ENCODE measurements at regions not wholly inside any gene's neighbourhood (a gene's known extent, or its start where the extent isn't known, plus 50 kb on each side); places are given as distances from the start of the nearest gene placed in this dataset.
"Not testable (repeated sequence)": the region's sequence is repeated elsewhere in the genome, so short reads cannot be mapped to it uniquely, and the experiment has no call there.

DNA sequence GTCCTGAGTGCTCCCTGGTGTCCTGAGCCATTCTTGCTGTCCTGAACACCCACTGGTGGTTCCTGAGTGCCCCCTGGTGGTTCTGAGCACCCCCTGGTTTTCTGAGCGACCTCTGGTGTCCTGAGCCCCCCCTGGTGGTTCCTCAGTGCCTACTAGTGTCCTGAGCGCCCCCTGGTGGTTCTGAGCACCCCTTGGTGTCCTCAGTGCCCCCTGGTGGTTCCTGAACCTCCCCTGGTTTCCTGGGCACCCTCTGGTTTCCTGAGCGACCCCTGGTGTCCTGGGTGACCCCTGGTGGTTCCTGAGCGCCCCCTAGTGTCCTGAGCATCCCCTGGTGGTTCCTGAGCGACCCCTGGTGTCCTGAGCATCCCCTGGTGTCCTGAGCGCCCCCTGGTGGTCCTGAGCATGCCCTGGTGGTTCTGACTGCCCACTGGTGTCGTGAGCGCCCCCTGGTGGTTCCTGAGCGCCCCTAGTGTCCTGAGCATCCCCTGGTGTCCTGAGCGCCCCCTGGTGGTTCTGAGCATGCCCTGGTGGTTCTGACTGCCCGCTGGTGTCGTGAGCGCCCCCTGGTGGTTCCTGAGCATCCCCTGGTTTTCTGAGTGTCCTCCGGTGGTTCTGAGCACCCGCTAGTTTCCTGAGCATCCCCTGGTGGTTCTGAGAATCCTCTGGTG lies 473.1 kb downstream of the TMEM121 start:
- peak in 1 of 2 donors; percentile 36 for DNase-seq (ENCODE audit: low read depth in 2 of 2)

- not testable (repeated sequence) for DNase-seq (ENCODE audit: low read depth in 2 of 2)
Observed at GRCh38 chr14:106000029-106000511, 473.7 kb downstream of the TMEM121 start.

- not testable (repeated sequence) for DNase-seq (ENCODE audit: low read depth in 2 of 2)
Observed at GRCh38 chr14:106001277-106001676, 474.9 kb downstream of the TMEM121 start.

GRCh38 chr14:106003351-106003750 lies 477.0 kb downstream of the TMEM121 start:
- DNase-seq (ENCODE audit: low read depth in 2 of 2): no peak

DNA sequence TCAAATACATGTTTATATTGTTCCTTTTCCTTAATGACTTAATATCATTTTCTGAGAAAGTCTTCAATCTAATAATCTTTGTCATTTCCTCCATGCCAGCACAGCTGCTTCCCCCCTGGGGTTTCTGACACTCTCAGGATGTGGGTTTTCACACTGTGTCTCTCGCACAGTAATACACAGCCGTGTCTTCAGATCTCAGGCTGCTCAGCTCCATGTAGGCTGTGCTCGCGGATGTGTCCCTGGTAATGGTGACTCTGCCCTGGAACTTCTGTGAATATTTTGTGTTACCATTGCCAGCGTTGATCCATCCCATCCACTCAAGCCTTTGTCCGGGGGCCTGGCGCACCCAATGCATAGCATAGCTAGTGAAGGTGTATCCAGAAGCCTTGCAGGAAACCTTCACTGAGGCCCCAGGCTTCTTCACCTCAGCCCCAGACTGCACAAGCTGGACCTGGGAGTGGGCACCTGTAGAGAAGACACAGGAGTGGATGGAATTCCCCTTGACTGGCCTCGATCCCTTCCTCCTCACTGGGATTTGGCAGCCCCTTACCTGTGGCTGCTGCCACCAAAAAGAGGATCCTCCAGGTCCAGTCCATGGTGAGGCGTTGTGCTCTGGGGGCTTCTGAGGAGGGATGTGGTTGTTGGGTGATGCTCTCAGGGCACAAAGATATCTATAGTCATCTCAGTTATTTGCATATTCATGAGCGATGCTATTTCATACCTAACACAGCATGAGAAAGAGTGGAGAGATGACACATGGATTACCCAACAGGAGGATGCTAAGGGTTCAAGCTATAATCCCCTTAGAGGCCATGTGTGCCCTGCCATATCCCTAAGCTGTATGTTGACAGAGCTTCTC lies 478.8 kb downstream of the TMEM121 start:
- peak; percentile 45 to 50 for DNase-seq (ENCODE audit: low read depth in 2 of 2)

- DNase-seq (ENCODE audit: low read depth in 2 of 2): peak in 1 of 2 donors; percentile 30
Observed at GRCh38 chr14:106006043-106006442, 479.7 kb downstream of the TMEM121 start.

DNA sequence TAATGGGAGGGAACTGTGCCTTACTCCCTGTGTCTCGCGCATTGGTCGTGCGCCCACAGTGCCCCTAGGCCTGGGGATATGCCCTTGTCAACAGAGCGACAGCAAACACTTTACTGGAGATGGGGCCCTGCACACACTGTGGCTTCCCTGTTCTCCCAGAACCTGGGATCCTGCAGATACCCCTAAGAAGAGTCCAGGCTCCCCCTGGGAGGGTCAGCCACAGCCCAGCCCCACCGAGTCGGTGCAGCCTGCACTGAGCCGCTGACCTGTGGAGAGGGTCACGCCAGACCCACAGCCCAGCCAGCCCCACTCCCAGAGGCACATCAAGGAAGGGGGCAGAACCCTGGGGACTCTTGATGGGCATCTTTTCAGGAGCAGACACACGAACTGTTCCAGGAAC lies 480.3 kb downstream of the TMEM121 start:
- DNase-seq (ENCODE audit: low read depth in 2 of 2): not testable (repeated sequence)

DNA sequence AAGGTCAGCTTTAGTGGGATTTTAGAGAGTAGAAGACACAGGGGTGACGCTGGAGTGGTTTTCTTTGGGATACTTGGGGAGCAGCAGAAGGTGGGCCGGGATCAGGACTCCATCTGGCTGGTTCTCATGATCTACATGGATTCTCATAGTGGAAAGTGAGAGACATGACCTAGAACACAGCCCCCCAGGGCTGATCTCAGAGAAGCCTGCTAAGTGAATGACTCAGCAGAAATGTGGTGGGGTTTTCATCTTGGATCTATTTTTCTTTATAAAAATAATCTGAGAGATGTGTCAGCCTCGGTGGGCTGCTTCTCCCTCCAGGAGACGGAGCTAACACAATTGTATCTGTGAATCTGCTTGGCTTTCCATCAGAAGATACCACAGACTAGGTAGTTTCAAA lies 484.4 kb downstream of the TMEM121 start:
- no peak for DNase-seq (ENCODE audit: low read depth in 2 of 2)

GRCh38 chr14:106011631-106012360 lies 485.4 kb downstream of the TMEM121 start:
- peak; percentile 45 to 70 for DNase-seq (ENCODE audit: low read depth in 2 of 2)

DNA sequence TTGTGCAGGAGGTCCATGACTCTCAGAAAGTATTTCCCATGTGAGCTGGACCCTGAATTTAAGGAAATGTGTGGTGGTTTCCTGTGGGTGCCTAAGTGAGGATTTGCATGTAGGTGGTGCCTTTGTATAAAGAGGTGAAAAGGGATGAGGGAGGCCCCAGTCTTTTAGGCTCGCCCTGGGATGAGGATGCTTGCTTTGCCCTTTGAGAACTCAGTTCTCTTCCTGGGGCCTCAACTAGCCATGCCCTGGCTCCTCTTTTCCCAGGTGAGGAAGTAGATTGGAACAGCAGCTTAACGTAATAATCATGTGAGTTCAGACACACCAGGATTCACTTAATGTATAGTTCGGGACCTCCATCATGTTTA lies 486.0 kb downstream of the TMEM121 start:
- DNase-seq (ENCODE audit: low read depth in 2 of 2): not testable (repeated sequence)

- no peak for DNase-seq (ENCODE audit: low read depth in 2 of 2)
Observed at GRCh38 chr14:106013879-106014376, 487.5 kb downstream of the TMEM121 start.

DNA sequence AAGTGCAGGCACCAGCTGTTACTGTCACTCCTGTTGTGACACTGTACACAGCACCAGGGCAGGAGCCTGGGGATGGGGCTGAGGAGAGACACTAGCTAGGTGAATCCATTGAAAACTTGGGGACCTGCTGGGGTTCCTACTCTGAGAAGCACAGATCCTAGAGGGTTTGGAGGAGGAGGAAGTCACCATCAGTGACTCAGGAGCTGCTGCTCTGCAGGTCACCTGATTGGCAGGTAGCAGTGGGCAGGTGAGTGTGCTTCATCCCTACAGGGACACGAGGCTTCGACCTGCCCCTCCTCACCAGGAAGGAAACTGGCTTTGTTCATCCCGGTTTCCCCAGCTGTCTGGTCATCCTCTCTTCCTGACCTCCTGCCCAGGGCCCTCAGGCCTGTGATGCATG lies 491.6 kb downstream of the TMEM121 start:
- not testable (repeated sequence) for DNase-seq (ENCODE audit: low read depth in 2 of 2)

DNA sequence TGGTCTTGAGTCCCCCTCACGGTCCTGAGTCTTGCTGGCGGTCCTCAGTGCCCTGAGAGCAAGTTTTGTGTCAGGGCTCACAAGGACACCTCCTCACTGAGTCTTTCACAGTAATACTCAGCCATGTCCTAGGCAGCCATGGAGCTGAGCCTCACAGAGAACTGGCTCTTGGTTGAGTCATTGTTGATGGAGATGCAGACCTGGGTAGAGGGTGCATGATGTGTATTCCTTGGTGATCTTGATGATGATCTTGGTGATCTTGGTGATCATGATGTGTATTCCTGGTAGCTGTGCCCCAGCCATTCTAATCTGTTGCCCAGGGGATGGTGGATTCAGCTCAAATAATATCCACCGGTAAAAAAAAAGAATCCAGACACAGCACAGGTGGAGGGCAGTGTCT lies 495.4 kb downstream of the TMEM121 start:
- DNase-seq (ENCODE audit: low read depth in 2 of 2): no peak

GRCh38 chr14:106022648-106023047 lies 496.3 kb downstream of the TMEM121 start:
- DNase-seq (ENCODE audit: low read depth in 2 of 2): not testable (repeated sequence)

DNA sequence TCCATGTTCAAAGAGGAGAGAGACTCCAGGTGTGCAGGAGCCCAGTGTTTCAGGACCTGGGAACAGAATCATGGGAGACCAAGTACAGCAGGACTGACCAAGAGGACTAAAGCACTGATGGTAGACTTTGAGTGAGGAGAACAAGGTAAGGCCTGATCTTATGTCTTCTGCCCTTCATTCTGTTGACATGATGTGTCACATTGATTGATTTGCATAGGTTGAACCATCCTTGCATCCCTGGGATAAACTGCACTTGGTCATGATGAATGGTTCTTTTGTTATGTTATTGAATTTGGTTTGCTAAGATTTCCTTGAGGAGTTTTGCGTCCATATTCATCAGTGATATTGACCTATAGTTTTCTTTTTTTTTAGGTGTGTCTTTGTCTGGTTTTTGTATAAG lies 497.0 kb downstream of the TMEM121 start:
- no peak for DNase-seq (ENCODE audit: low read depth in 2 of 2)

- DNase-seq (ENCODE audit: low read depth in 2 of 2): peak in 1 of 2 donors; percentile 10
Observed at GRCh38 chr14:106024983-106025604, 498.7 kb downstream of the TMEM121 start.

GRCh38 chr14:106026026-106026425 lies 499.6 kb downstream of the TMEM121 start:
- no peak for DNase-seq (ENCODE audit: low read depth in 2 of 2)

GRCh38 chr14:106027759-106028158 lies 501.4 kb downstream of the TMEM121 start:
- DNase-seq (ENCODE audit: low read depth in 2 of 2): not testable (repeated sequence)

GRCh38 chr14:106029959-106030358 lies 503.6 kb downstream of the TMEM121 start:
- DNase-seq (ENCODE audit: low read depth in 2 of 2): no peak

DNA sequence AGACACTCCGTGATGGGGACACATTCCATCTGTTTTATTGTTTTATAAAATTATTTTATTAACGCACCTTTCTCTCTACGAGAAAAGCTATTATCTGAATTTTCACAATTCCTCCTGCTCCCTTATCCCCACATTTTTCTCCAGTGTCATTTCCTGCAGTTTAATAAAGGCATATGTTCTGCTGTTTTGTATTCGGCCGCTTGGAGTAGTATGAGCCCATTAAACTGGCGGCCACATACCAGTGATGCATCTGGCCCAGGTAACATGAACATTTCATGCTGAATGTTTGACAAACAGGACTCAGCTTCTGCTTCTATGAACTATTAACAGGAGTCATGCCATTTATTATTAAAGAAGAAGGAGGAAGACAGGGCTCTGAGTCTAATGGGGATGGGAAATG lies 511.0 kb downstream of the TMEM121 start:
- no peak for DNase-seq (ENCODE audit: low read depth in 2 of 2)

GRCh38 chr14:106038263-106038662 lies 511.9 kb downstream of the TMEM121 start:
- no peak for DNase-seq (ENCODE audit: low read depth in 2 of 2)

GRCh38 chr14:106039400-106039799 lies 513.0 kb downstream of the TMEM121 start:
- DNase-seq (ENCODE audit: low read depth in 2 of 2): peak in 1 of 2 donors; percentile 24

Measured in stimulated activated CD8-positive, alpha-beta memory T cell treated with anti-CD3 and anti-CD28 coated beads, Interleukin-7, amount 100 ng/mL, for 1 hour (primary cell).